ENCODE measurements at regions not wholly inside any gene's neighbourhood (a gene's known extent, or its start where the extent isn't known, plus 50 kb on each side); places are given as distances from the start of the nearest gene placed in this dataset.

DNA sequence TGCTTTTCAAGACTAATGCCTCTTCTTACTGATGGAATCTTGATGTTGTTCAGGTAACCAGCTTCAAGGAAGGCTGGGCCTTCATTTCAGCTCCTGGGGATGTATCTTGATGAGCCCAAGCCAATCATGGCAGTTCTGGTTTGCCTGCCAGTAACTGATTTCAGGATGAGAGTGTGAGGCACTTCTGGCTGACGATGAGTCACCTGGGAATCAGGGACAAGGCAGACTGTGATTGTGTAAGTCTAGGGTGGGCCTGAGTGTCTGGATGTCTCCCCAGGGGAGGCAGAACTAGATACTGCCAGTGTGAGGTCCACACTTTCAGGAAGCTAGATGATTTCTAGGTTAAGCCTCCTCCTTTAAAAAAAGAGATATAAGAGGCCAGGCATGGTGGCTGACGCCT is 77.3 kb upstream of the KL start:
- Histone ChIP-seq H3K9me3 (ENCODE audit: low read length) (no peaks in the 10 kb centered on the region), H3K9ac (ENCODE audit: low read length) (no peak overlapping the region), H3K4me3 (ENCODE audit: low read depth, low read length, poor library complexity, severe bottlenecking) (no peak overlapping the region), H3K9me2 (ENCODE audit: low read depth, low read length) (no peaks in the 10 kb centered on the region), H3K4me2 (ENCODE audit: low read length) (no peak overlapping the region), H3F3A (ENCODE audit: insufficient read depth, low read length) (no peaks in the 10 kb centered on the region), H3K27ac (ENCODE audit: low read depth, low read length, poor library complexity, severe bottlenecking) (no peak overlapping the region), H3K36me3 (ENCODE audit: insufficient read depth, low read length) (no peaks in the 10 kb centered on the region), H2AFZ (ENCODE audit: low read length) (no peak overlapping the region), H3K79me2 (ENCODE audit: insufficient read depth, low read length) (no peaks in the 10 kb centered on the region), H4K20me1 (ENCODE audit: insufficient read depth, low read length) (no peaks in the 10 kb centered on the region), H3K4me1 (ENCODE audit: insufficient read depth, low read length, severe bottlenecking) (no peaks in the 10 kb centered on the region), H3K27me3 (ENCODE audit: insufficient read depth, low read length) (no peaks in the 10 kb centered on the region)
- TF ChIP-seq CTCF (IDR thresholded peaks at IDR 0.05; ENCODE audit: low read length) (no peak), EZH2 (IDR thresholded peaks at IDR 0.05; ENCODE audit: borderline replicate concordance, low read length) (no peak)

GRCh38 chr13:32940601-32941000 is 75.6 kb upstream of the KL start:
- H3K4me2 ChIP-seq (ENCODE audit: low read length), result no peak overlapping the region
- no peaks in the 10 kb centered on the region for H3K27me3 ChIP-seq (ENCODE audit: insufficient read depth, low read length)
- TF ChIP-seq CTCF (IDR thresholded peaks at IDR 0.05; ENCODE audit: low read length) (no peak), EZH2 (IDR thresholded peaks at IDR 0.05; ENCODE audit: borderline replicate concordance, low read length) (no peak)
- no peaks in the 10 kb centered on the region for H3K4me1 ChIP-seq (ENCODE audit: insufficient read depth, low read length, severe bottlenecking)
- H3K9me3 ChIP-seq (ENCODE audit: low read length), result no peaks in the 10 kb centered on the region
- no peak overlapping the region for H3K27ac ChIP-seq (ENCODE audit: low read depth, low read length, poor library complexity, severe bottlenecking)
- no peaks in the 10 kb centered on the region for H3F3A ChIP-seq (ENCODE audit: insufficient read depth, low read length)
- no peaks in the 10 kb centered on the region for H4K20me1 ChIP-seq (ENCODE audit: insufficient read depth, low read length)
- no peaks in the 10 kb centered on the region for H3K9me2 ChIP-seq (ENCODE audit: low read depth, low read length)
- no peaks in the 10 kb centered on the region for H3K79me2 ChIP-seq (ENCODE audit: insufficient read depth, low read length)
- H3K4me3 ChIP-seq (ENCODE audit: low read depth, low read length, poor library complexity, severe bottlenecking), result no peak overlapping the region
- H2AFZ ChIP-seq (ENCODE audit: low read length), result no peak overlapping the region
- H3K9ac ChIP-seq (ENCODE audit: low read length), result no peak overlapping the region
- H3K36me3 ChIP-seq (ENCODE audit: insufficient read depth, low read length), result no peaks in the 10 kb centered on the region

DNA sequence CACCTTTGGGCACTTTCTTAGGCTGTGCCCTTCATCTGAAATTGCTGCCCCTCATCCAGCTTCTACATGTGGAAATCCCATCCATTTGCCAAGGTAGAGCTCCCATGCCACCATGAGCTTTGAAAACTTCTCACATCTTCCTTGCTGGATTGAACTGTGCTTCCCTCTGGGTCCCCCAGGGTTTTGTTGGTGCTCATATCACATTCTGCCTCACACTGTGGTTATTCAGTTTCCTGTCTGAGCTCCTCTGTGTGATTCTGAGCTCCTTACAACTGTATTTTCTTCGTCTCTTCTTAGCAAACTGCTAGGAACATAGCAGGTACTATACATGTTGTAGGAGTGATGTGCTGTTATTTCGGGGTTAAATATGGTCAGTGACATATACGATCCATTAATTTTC is 74.9 kb upstream of the KL start:
- Histone ChIP-seq H2AFZ (ENCODE audit: low read length) (no peak overlapping the region), H3K27me3 (ENCODE audit: insufficient read depth, low read length) (no peaks in the 10 kb centered on the region), H4K20me1 (ENCODE audit: insufficient read depth, low read length) (no peaks in the 10 kb centered on the region), H3K9me2 (ENCODE audit: low read depth, low read length) (no peaks in the 10 kb centered on the region), H3K79me2 (ENCODE audit: insufficient read depth, low read length) (no peaks in the 10 kb centered on the region), H3K36me3 (ENCODE audit: insufficient read depth, low read length) (no peaks in the 10 kb centered on the region), H3F3A (ENCODE audit: insufficient read depth, low read length) (no peaks in the 10 kb centered on the region), H3K4me2 (ENCODE audit: low read length) (no peak overlapping the region), H3K27ac (ENCODE audit: low read depth, low read length, poor library complexity, severe bottlenecking) (no peak overlapping the region), H3K9me3 (ENCODE audit: low read length) (no peaks in the 10 kb centered on the region), H3K9ac (ENCODE audit: low read length) (no peak overlapping the region), H3K4me1 (ENCODE audit: insufficient read depth, low read length, severe bottlenecking) (no peaks in the 10 kb centered on the region), H3K4me3 (ENCODE audit: low read depth, low read length, poor library complexity, severe bottlenecking) (no peak overlapping the region)
- no peak for TF ChIP-seq CTCF (IDR thresholded peaks at IDR 0.05; ENCODE audit: low read length)

All from OCI-LY1 (cell line).